ENCODE measurements at regions not wholly inside any gene's neighbourhood (a gene's known extent, or its start where the extent isn't known, plus 50 kb on each side); places are given as distances from the start of the nearest gene placed in this dataset.
"Not testable (repeated sequence)": the region's sequence is repeated elsewhere in the genome, so short reads cannot be mapped to it uniquely, and the experiment has no call there.

- no peaks in the 10 kb centered on the region for H3K36me3 Mint-ChIP-seq (ENCODE audit: low read depth)
- H3K9me3 Mint-ChIP-seq = no peaks in the 10 kb centered on the region
- no peak overlapping the region for H3K4me3 Mint-ChIP-seq
- DNase-seq = no peak
- CTCF ChIA-PET = no interaction called here
- POLR2A ChIA-PET = interaction anchor here (0.9 kb wide), 1 partner anchor 79 kb away, joined by 3 read pairs; no protein-coding TSS in a partner anchor
- H3K27me3 Mint-ChIP-seq = peaks cover 13% of the 10 kb centered on the region
- no peak overlapping the region for H3K27ac Mint-ChIP-seq
- no peaks in the 10 kb centered on the region for H3K4me1 Mint-ChIP-seq
These were observed 144.1 kb upstream of the PRICKLE2 start for GRCh38 chr3:64369390-64369789.

- H3K27ac Mint-ChIP-seq = no peak overlapping the region
- CTCF ChIA-PET = no interaction called here
- DNase-seq = no peak
- H3K4me1 Mint-ChIP-seq = no peaks in the 10 kb centered on the region
- no peaks in the 10 kb centered on the region for H3K9me3 Mint-ChIP-seq
- peaks cover 13% of the 10 kb centered on the region for H3K27me3 Mint-ChIP-seq
- POLR2A ChIA-PET = interaction anchor here (0.9 kb wide), 1 partner anchor 80 kb away, joined by 3 read pairs; no protein-coding TSS in a partner anchor
- no peaks in the 10 kb centered on the region for H3K36me3 Mint-ChIP-seq (ENCODE audit: low read depth)
- no peak overlapping the region for H3K4me3 Mint-ChIP-seq
These were observed 143.2 kb upstream of the PRICKLE2 start for GRCh38 chr3:64368257-64369020.

- H3K27ac Mint-ChIP-seq = no peak overlapping the region
- H3K4me3 Mint-ChIP-seq = no peak overlapping the region
- peaks cover 13% of the 10 kb centered on the region for H3K27me3 Mint-ChIP-seq
- H3K9me3 Mint-ChIP-seq = no peaks in the 10 kb centered on the region
- DNase-seq = no peak
- ChIA-PET POLR2A (no interaction called here), CTCF (no interaction called here)
- H3K36me3 Mint-ChIP-seq (ENCODE audit: low read depth) = no peaks in the 10 kb centered on the region
- no peaks in the 10 kb centered on the region for H3K4me1 Mint-ChIP-seq
These were observed 140.6 kb upstream of the PRICKLE2 start for GRCh38 chr3:64365877-64366276.

GRCh38 chr3:64363842-64364241 is 138.6 kb upstream of the PRICKLE2 start:
- no peak overlapping the region for H3K4me3 Mint-ChIP-seq
- ChIA-PET CTCF (no interaction called here), POLR2A (no interaction called here)
- no peak for DNase-seq
- H3K27ac Mint-ChIP-seq = no peak overlapping the region
- no peaks in the 10 kb centered on the region for H3K9me3 Mint-ChIP-seq
- no peaks in the 10 kb centered on the region for H3K4me1 Mint-ChIP-seq
- no peaks in the 10 kb centered on the region for H3K36me3 Mint-ChIP-seq (ENCODE audit: low read depth)
- peaks cover 5% of the 10 kb centered on the region for H3K27me3 Mint-ChIP-seq

- CTCF ChIA-PET = interaction anchor here (0.7 kb wide), 1 partner anchor 144 kb away, joined by 3 read pairs; no protein-coding TSS in a partner anchor
These were observed 136.9 kb upstream of the PRICKLE2 start for GRCh38 chr3:64361962-64362735.

GRCh38 chr3:64361036-64361435 is 135.8 kb upstream of the PRICKLE2 start:
- CTCF ChIA-PET; H3K27me3 Mint-ChIP-seq; H3K36me3 Mint-ChIP-seq (ENCODE audit: low read depth); POLR2A ChIA-PET; H3K4me1 Mint-ChIP-seq; H3K27ac Mint-ChIP-seq; H3K4me3 Mint-ChIP-seq; H3K9me3 Mint-ChIP-seq; DNase-seq: not testable (repeated sequence)

More at GRCh38 chr3:64361962-64362735, 136.9 kb upstream of the PRICKLE2 start:
- Mint-ChIP-seq H3K4me1 (peaks cover 1% of the 10 kb centered on the region), H3K27me3 (peaks cover 2% of the 10 kb centered on the region), H3K36me3 (ENCODE audit: low read depth) (no peaks in the 10 kb centered on the region), H3K4me3 (no peak overlapping the region), H3K27ac (no peak overlapping the region), H3K9me3 (no peaks in the 10 kb centered on the region)
- no peak for DNase-seq
- POLR2A ChIA-PET = no interaction called here

- H3K4me1 Mint-ChIP-seq = peaks cover 6% of the 10 kb centered on the region
- H3K36me3 Mint-ChIP-seq (ENCODE audit: low read depth) = no peaks in the 10 kb centered on the region
- H3K27me3 Mint-ChIP-seq = no peaks in the 10 kb centered on the region
- ChIA-PET POLR2A (no interaction called here), CTCF (no interaction called here)
- no peaks in the 10 kb centered on the region for H3K9me3 Mint-ChIP-seq
- H3K27ac Mint-ChIP-seq = no peak overlapping the region
- H3K4me3 Mint-ChIP-seq = no peak overlapping the region
- DNase-seq = no peak
These were observed 135.0 kb upstream of the PRICKLE2 start for GRCh38 chr3:64360280-64360679.

GRCh38 chr3:64359735-64360134 is 134.5 kb upstream of the PRICKLE2 start:
- Mint-ChIP-seq H3K27ac (no peak overlapping the region), H3K4me3 (no peak overlapping the region), H3K27me3 (no peaks in the 10 kb centered on the region), H3K36me3 (ENCODE audit: low read depth) (no peaks in the 10 kb centered on the region), H3K4me1 (peaks cover 9% of the 10 kb centered on the region), H3K9me3 (no peaks in the 10 kb centered on the region)
- CTCF ChIA-PET = no interaction called here
- POLR2A ChIA-PET = no interaction called here
- DNase-seq = no peak

GRCh38 chr3:64358853-64359252 is 133.6 kb upstream of the PRICKLE2 start:
- POLR2A ChIA-PET = no interaction called here
- no peaks in the 10 kb centered on the region for H3K27me3 Mint-ChIP-seq
- no peak overlapping the region for H3K4me3 Mint-ChIP-seq
- CTCF ChIA-PET = no interaction called here
- peaks cover 9% of the 10 kb centered on the region for H3K4me1 Mint-ChIP-seq
- no peak overlapping the region for H3K27ac Mint-ChIP-seq
- H3K36me3 Mint-ChIP-seq (ENCODE audit: low read depth) = no peaks in the 10 kb centered on the region
- H3K9me3 Mint-ChIP-seq = no peaks in the 10 kb centered on the region
- no peak for DNase-seq

- Mint-ChIP-seq H3K27ac (no peak overlapping the region), H3K36me3 (ENCODE audit: low read depth) (no peaks in the 10 kb centered on the region), H3K27me3 (no peaks in the 10 kb centered on the region), H3K9me3 (no peaks in the 10 kb centered on the region), H3K4me3 (no peak overlapping the region), H3K4me1 (peaks cover 9% of the 10 kb centered on the region)
- POLR2A ChIA-PET = no interaction called here
- no peak for DNase-seq
- CTCF ChIA-PET = no interaction called here
These were observed 132.9 kb upstream of the PRICKLE2 start for GRCh38 chr3:64358176-64358575.

GRCh38 chr3:64357481-64357880 is 132.2 kb upstream of the PRICKLE2 start:
- ChIA-PET POLR2A (no interaction called here), CTCF (no interaction called here)
- no peak overlapping the region for H3K27ac Mint-ChIP-seq
- no peaks in the 10 kb centered on the region for H3K9me3 Mint-ChIP-seq
- no peak overlapping the region for H3K4me3 Mint-ChIP-seq
- no peaks in the 10 kb centered on the region for H3K36me3 Mint-ChIP-seq (ENCODE audit: low read depth)
- no peaks in the 10 kb centered on the region for H3K27me3 Mint-ChIP-seq
- peaks cover 12% of the 10 kb centered on the region for H3K4me1 Mint-ChIP-seq
- DNase-seq = no peak

GRCh38 chr3:64355401-64355807 is 130.1 kb upstream of the PRICKLE2 start:
- H3K27ac Mint-ChIP-seq = no peak overlapping the region
- no peak overlapping the region for H3K4me3 Mint-ChIP-seq
- H3K36me3 Mint-ChIP-seq (ENCODE audit: low read depth) = no peaks in the 10 kb centered on the region
- ChIA-PET CTCF (no interaction called here), POLR2A (no interaction called here)
- peaks cover 23% of the 10 kb centered on the region for H3K4me1 Mint-ChIP-seq
- no peaks in the 10 kb centered on the region for H3K9me3 Mint-ChIP-seq
- H3K27me3 Mint-ChIP-seq = no peaks in the 10 kb centered on the region
- DNase-seq = no peak

- ChIA-PET POLR2A (no interaction called here), CTCF (no interaction called here)
- no peaks in the 10 kb centered on the region for H3K36me3 Mint-ChIP-seq (ENCODE audit: low read depth)
- no peaks in the 10 kb centered on the region for H3K9me3 Mint-ChIP-seq
- H3K4me1 Mint-ChIP-seq = peaks cover 26% of the 10 kb centered on the region
- no peak for DNase-seq
- H3K27ac Mint-ChIP-seq = no peak overlapping the region
- no peak overlapping the region for H3K4me3 Mint-ChIP-seq
- no peaks in the 10 kb centered on the region for H3K27me3 Mint-ChIP-seq
These were observed 129.7 kb upstream of the PRICKLE2 start for GRCh38 chr3:64354956-64355355.

- Mint-ChIP-seq H3K4me3 (no peak overlapping the region), H3K36me3 (ENCODE audit: low read depth) (no peaks in the 10 kb centered on the region), H3K27me3 (no peaks in the 10 kb centered on the region), H3K9me3 (no peaks in the 10 kb centered on the region), H3K27ac (no peak overlapping the region), H3K4me1 (peaks cover 26% of the 10 kb centered on the region)
- CTCF ChIA-PET = interaction anchor here (0.6 kb wide), 1 partner anchor 72 kb away, joined by 3 read pairs; no protein-coding TSS in a partner anchor
- DNase-seq = no peak
- POLR2A ChIA-PET = no interaction called here
These were observed 129.0 kb upstream of the PRICKLE2 start for GRCh38 chr3:64354221-64354620.

Measured in activated CD4-positive, alpha-beta memory T cell treated with anti-CD3 and anti-CD28 coated beads, Interleukin-2, amount 10 ng/mL, durations not matched to agents 7 days and 5 days (primary cell).